Uterus (tissue), 3 donors: ENCODE measurements at regions not wholly inside any gene's neighbourhood (a gene's known extent, or its start where the extent isn't known, plus 50 kb on each side); places are given as distances from the start of the nearest gene placed in this dataset.

Experiments used
- DNase-seq, 2 donors: peaks; one replicate each; pipeline ENCODE4 v3.0.0-alpha.2; 2019 to 2020
- H3K27ac ChIP-seq, 2 donors: fragments of 200-600 bp; sonication (generic); 1 replicate in 1 of 2; 2 replicates in 1 of 2; pipeline ENCODE4 v1.5.1; 2016 to 2018
- H3K27me3 ChIP-seq, 2 donors: fragments of 200-600 bp; sonication (generic); one replicate each; pipeline ENCODE4 v1.5.1; 2018 to 2019; ENCODE audit warnings: control low read depth in 1 of 2
- H3K36me3 ChIP-seq, 2 donors: fragments of 200-600 bp; sonication (generic); one replicate each; pipeline ENCODE4 v1.5.1; 2019; ENCODE audit warnings: control low read depth in 1 of 2
- H3K4me1 ChIP-seq, 2 donors: fragments of 200-600 bp; sonication (generic); one replicate each; pipeline ENCODE4 v1.5.1; 2018 to 2019; ENCODE audit warnings: control low read depth in 1 of 2
- H3K4me3 ChIP-seq, 2 donors: fragments of 200-600 bp; sonication (generic); 1 replicate in 1 of 2; 2 replicates in 1 of 2; pipeline ENCODE4 v1.5.1; 2018 to 2019; ENCODE audit warnings: mild to moderate bottlenecking in 1 of 2
- H3K9me3 ChIP-seq, 2 donors: fragments of 200-600 bp; sonication (generic); one replicate each; pipeline ENCODE4 v1.5.1; 2019; ENCODE audit warnings: control low read depth in 1 of 2
- POLR2A ChIP-seq, 2 donors: fragments of 450-650 bp; IDR thresholded peaks; one replicate each; pipeline ENCODE4 v1.6.1; 2016; ENCODE audit warnings: antibody characterized with exemption in 2 of 2, mild to moderate bottlenecking in 1 of 2, moderate library complexity in 1 of 2
- intact Hi-C: fragments of 100-400 bp; cut with DNase I; formaldehyde crosslinking; loops from one replicate; pipeline ENCODE4 v1.15.1; 2023; ENCODE audit warnings: low total_unique reads
- TF ChIP-seq, protein P1 (sequence below), 4 experiments: fragments of 200-600 bp in 2 of 4; fragments of 450-650 bp in 2 of 4; sonication (generic) in 2 of 4; IDR thresholded peaks; one replicate each; pipeline ENCODE4 v1.5.1; 2016 to 2019; ENCODE audit warnings: antibody characterized with exemption in 4 of 4, mild to moderate bottlenecking in 2 of 4, moderate library complexity in 1 of 4
- donor health status: DM: yes; HTN: yes; CAD: no.

DNA sequence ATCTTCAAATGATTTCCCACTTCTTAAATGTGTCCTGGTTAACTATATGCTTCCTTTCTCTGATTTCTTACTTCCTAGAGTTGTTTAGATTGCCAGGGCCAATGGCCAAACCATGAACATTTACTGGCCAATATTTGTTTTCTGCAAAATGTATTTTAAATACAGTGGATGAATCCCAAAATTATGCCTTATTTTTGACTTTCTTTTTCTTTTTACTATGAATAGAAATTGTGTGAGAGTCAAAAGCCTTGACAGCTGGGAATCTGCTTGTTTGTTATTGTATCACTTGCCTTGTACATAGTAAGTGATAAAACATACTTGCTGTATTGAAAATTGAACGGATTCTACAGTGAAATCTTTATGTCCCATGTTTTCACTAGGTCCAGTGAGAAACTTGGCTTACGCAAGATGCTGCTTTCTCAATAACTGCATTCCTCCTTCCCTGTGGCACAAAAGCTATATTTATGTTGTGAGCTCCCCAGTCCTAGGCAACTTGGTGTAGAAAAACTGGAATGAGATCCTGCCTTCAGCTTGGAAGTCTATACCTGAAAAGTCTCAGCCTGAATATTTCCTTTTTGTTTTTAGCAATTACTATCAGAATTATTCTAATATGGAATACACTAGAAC, 295.2 kb downstream of the EPHA7 start:
- no peak for DNase-seq
- no peak overlapping the region for H3K27ac ChIP-seq
- H3K27me3 ChIP-seq = no peaks in the 10 kb centered on the region
- TF ChIP-seq, protein P1, sequence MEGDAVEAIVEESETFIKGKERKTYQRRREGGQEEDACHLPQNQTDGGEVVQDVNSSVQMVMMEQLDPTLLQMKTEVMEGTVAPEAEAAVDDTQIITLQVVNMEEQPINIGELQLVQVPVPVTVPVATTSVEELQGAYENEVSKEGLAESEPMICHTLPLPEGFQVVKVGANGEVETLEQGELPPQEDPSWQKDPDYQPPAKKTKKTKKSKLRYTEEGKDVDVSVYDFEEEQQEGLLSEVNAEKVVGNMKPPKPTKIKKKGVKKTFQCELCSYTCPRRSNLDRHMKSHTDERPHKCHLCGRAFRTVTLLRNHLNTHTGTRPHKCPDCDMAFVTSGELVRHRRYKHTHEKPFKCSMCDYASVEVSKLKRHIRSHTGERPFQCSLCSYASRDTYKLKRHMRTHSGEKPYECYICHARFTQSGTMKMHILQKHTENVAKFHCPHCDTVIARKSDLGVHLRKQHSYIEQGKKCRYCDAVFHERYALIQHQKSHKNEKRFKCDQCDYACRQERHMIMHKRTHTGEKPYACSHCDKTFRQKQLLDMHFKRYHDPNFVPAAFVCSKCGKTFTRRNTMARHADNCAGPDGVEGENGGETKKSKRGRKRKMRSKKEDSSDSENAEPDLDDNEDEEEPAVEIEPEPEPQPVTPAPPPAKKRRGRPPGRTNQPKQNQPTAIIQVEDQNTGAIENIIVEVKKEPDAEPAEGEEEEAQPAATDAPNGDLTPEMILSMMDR (IDR thresholded peaks at IDR 0.05) = no peak
- TF ChIP-seq POLR2A (IDR thresholded peaks at IDR 0.05) = no peak
- no peak overlapping the region for H3K4me3 ChIP-seq
- H3K4me1 ChIP-seq = no peaks in the 10 kb centered on the region
- H3K9me3 ChIP-seq = no peaks in the 10 kb centered on the region
- intact Hi-C loops = no loop called here
- H3K36me3 ChIP-seq = no peaks in the 10 kb centered on the region

DNA sequence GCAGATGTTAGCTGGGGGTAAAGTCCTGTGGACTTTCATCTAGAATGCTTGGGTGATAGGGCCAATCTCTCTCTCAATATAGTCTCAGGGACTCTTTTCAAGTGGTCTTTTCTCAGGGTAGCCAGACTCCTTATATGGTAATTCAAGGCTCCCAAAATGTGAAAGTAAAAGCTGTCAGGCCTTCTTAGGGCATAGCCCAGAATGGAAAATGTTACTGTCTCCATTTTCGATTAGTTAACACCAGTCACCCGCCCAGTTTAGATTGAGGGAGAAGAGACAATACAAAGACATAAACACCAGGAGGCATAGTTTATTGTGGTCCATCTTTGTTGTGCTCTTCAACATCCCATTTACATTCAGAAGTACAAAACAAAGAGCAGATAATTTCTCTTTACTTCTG, 295.8 kb downstream of the EPHA7 start:
- no peaks in the 10 kb centered on the region for H3K36me3 ChIP-seq
- no peak overlapping the region for H3K27ac ChIP-seq

DNA sequence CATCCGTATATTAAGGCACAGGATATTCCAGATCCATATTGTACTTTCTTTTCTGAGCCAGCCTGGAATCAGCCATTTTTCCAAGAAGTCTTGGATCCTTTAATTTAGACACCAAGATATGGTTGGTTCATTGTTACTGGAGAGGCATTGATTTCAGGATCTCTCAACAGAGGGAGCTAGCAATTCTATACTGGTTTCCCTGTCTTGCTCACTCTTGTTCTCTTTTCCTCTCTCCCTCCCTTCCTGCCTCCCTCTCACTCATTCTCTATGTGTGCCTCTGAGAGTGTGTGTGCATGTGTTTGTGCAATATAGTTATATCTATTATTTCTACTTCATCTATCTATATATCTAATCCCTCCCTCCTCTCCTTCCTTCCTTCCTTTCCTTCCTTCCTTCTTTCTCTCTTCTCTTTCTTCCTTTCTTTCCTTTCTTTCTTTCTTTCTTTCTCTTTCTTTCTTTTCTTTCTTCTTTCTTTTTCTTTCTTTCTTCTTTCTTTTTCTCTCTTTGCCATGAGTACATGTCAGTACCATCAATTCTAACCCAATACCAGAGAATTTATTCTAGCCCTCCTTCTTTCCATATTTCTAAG, 299.1 kb downstream of the EPHA7 start:
- intact Hi-C loops = no loop called here
- Histone ChIP-seq H3K4me1 (no peaks in the 10 kb centered on the region), H3K36me3 (no peaks in the 10 kb centered on the region), H3K4me3 (no peak overlapping the region), H3K27me3 (no peaks in the 10 kb centered on the region), H3K27ac (no peak overlapping the region), H3K9me3 (no peaks in the 10 kb centered on the region)
- TF ChIP-seq POLR2A (IDR thresholded peaks at IDR 0.05) = no peak
- TF ChIP-seq, protein P1 (IDR thresholded peaks at IDR 0.05) = no peak
- DNase-seq = no peak

More for the DNA sequence above, 295.8 kb downstream of the EPHA7 start:
- TF ChIP-seq, protein P1 (IDR thresholded peaks at IDR 0.05) = no peak
- no peak for TF ChIP-seq POLR2A (IDR thresholded peaks at IDR 0.05)
- intact Hi-C loops = no loop called here
- DNase-seq = no peak
- H3K27me3 ChIP-seq = no peaks in the 10 kb centered on the region
- H3K4me3 ChIP-seq = no peak overlapping the region
- H3K4me1 ChIP-seq = no peaks in the 10 kb centered on the region
- H3K9me3 ChIP-seq = no peaks in the 10 kb centered on the region

DNA sequence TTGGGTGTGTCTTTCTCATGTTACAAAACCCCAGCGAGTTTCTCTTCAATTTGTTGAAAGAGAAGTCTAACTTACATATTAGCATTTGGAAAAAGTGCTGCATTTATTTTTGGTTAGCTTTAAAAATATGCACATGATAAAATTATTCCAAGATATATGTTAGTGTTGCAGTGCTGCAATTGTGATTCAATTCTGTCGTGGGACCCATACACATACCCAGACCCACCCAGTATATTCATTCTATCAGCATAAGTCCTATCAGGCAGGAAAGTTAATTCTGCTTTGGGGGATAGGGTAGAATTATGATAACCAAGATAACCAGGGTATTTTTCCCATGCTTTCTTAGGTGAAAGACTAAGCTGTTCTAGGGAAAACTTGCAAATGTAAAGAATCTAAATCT, 313.5 kb downstream of the EPHA7 start:
- intact Hi-C loops = no loop called here
- H3K4me1 ChIP-seq = no peaks in the 10 kb centered on the region
- no peaks in the 10 kb centered on the region for H3K27me3 ChIP-seq
- TF ChIP-seq, protein P1 (IDR thresholded peaks at IDR 0.05) = no peak
- no peak for TF ChIP-seq POLR2A (IDR thresholded peaks at IDR 0.05)
- no peaks in the 10 kb centered on the region for H3K9me3 ChIP-seq
- no peak overlapping the region for H3K27ac ChIP-seq
- no peak for DNase-seq
- H3K4me3 ChIP-seq = no peak overlapping the region
- no peaks in the 10 kb centered on the region for H3K36me3 ChIP-seq

DNA sequence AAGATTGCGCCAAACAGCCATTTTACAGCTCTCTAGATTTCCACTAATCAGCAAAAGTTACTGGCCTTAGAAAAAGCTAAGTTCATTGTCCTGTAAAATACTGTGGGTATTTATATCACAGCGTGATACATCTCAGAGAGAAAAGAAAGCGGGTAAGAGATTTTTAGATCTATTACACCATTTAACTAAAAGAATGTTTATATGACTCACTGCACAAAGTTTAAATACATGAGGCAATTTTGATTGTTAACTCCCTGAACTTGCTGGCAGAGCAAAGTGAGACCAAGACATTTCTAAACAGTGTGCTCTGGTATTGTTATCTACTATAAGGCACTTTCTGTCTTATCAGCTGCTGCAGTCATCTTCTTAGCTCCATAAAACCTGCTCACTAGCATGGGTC, 314.3 kb downstream of the EPHA7 start:
- intact Hi-C loops = no loop called here
- Histone ChIP-seq H3K27ac (no peak overlapping the region), H3K4me3 (no peak overlapping the region), H3K27me3 (no peaks in the 10 kb centered on the region), H3K36me3 (no peaks in the 10 kb centered on the region), H3K4me1 (no peaks in the 10 kb centered on the region), H3K9me3 (no peaks in the 10 kb centered on the region)
- no peak for DNase-seq
- TF ChIP-seq, protein P1 (IDR thresholded peaks at IDR 0.05) = no peak
- TF ChIP-seq POLR2A (IDR thresholded peaks at IDR 0.05) = no peak
